Transverse colon (tissue), 3 donors: ENCODE measurements at regions not wholly inside any gene's neighbourhood (a gene's known extent, or its start where the extent isn't known, plus 50 kb on each side); places are given as distances from the start of the nearest gene placed in this dataset.

Experiments
- POLR2A ChIP-seq: fragments of 450-650 bp; IDR thresholded peaks from one replicate; pipeline ENCODE4 v1.6.1; 2016; ENCODE audit warnings: antibody characterized with exemption, mild to moderate bottlenecking, moderate library complexity
- TF ChIP-seq, protein P1 (sequence below), 5 experiments: fragments of 200-600 bp in 3 of 5; fragments of 450-650 bp in 2 of 5; sonication (generic) in 3 of 5; IDR thresholded peaks; 1 replicate in 2 of 5; 2 replicates in 3 of 5; pipeline ENCODE4 v1.5.1; 2016 to 2017; ENCODE audit warnings: antibody characterized with exemption in 5 of 5, inconsistent platforms in 3 of 5, mild to moderate bottlenecking in 2 of 5, moderate library complexity in 1 of 5

DNA sequence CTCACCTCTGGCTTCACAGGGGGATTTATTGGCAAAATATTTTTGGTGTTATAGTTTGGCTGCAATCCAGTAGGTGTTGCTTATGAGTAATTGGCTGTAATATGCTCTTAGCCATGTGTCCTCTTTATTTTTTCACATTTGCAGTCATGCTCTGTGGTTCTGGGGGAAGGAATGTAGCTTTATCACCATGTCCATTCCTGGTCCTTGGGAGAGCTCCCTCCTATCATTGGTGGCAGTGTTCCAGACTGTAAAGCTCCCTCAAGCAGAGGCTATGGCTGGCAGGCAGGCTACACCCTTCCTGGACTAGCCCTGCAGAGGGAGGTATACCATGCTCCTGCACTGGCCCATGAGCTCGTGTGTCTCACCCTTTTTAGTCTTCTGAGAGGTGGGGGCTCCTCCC, 120.0 kb upstream of the FSIP2 start:
- TF ChIP-seq, protein P1, sequence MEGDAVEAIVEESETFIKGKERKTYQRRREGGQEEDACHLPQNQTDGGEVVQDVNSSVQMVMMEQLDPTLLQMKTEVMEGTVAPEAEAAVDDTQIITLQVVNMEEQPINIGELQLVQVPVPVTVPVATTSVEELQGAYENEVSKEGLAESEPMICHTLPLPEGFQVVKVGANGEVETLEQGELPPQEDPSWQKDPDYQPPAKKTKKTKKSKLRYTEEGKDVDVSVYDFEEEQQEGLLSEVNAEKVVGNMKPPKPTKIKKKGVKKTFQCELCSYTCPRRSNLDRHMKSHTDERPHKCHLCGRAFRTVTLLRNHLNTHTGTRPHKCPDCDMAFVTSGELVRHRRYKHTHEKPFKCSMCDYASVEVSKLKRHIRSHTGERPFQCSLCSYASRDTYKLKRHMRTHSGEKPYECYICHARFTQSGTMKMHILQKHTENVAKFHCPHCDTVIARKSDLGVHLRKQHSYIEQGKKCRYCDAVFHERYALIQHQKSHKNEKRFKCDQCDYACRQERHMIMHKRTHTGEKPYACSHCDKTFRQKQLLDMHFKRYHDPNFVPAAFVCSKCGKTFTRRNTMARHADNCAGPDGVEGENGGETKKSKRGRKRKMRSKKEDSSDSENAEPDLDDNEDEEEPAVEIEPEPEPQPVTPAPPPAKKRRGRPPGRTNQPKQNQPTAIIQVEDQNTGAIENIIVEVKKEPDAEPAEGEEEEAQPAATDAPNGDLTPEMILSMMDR (IDR thresholded peaks at IDR 0.05) = no peak
- no peak for TF ChIP-seq POLR2A
